KBM-7 (cell line): ENCODE measurements at regions not wholly inside any gene's neighbourhood (a gene's known extent, or its start where the extent isn't known, plus 50 kb on each side); places are given as distances from the start of the nearest gene placed in this dataset.
"Not testable (repeated sequence)": the region's sequence is repeated elsewhere in the genome, so short reads cannot be mapped to it uniquely, and the experiment has no call there.

Source experiments
- DNase-seq: peaks from one replicate; pipeline ENCODE4 v3.0.0-alpha.2; 2015
- in situ Hi-C: fragments of 300-500 bp; cut with MboI; formaldehyde crosslinking; loops from 2 replicates; pipeline ENCODE4 v1.14.3; 2020; ENCODE audit warnings: low sequenced_read_pairs, low pct_unique_long_range_greater_than_20kb, mixed read lengths

DNA sequence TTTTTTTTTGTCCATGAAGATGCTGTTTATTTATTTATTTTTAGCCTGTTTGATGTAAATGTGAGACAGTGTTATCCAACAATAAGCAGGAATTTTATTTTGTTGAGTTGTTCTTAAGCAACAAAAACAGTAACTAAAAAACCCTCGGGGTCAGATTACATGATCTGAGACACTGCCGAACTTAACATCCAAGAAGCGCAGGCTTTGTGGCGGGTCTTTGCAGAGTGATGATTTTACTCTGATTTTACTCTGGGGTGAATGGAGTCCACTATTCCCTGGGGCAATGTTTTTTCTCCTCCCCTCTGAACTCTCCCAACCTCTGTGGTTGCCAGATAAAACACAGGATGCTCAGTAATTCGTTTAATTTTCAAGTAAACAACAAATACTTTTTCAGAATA, 450.1 kb upstream of the B3GAT1 start:
- in situ Hi-C loops, result no loop called here
- DNase-seq, result no peak

DNA sequence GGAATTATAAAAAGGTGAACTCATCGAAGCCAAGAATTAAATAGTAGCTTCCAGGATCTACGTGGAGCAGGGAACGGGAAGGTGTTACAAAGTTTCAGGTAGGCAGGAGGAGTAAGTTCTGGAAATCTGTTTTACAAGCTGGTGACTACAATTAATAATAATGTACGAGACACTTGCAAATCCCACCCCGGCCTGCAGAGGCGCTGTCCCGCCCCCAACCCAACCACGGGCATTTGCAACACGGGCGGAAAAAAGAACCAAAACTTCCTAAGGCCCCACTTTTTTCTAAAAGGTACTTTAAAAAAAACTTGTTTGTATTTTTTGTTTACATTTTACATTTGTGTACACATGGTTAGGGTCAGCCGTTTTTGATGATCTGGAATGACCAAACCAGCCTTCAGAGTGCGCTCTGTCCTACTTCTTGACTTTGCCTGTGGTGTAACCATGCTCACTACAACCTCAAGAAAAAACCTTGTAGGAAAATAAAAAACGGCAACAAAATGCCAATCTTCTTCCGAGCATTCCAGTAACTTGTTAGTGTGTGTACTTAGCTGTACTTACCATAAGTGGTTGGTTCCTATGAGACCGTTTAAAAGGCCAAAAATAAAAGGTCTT, 449.6 kb upstream of the B3GAT1 start:
- in situ Hi-C loops, result no loop called here

DNA sequence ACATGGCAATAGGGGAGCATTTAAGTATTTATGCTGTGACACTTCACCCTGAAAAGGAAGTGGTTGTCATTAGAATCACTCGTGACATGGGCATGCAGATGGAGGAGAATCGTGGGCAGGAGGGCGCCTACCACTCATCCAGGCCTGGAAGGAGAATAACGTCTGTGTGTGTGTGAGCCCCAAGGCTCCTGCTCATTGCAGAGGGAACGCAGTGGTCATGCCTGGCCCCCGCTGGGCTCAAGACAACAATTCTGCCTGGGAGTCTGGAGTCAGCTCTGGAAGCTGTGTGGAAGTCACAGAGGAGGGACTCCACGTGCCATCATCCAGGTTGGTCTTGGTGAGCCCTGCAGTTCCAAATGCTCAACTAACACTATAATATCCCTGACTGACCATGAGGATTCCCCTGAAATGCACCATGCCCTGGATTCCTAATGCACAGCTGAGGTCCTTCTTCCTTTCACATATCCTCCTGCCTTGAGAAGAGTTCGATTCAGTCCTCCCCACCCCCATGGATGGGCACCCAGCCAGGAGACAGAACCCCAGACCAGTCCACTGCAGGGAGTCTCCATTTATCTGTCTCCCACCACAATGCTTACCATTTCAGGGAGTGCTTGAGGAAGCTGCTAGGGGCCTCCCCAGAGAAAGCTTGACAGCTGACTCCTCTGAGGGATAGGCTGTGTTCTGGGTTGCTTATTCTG, 446.9 kb upstream of the B3GAT1 start:
- DNase-seq, result no peak
- in situ Hi-C loops, result no loop called here

More for the DNA sequence above, 449.6 kb upstream of the B3GAT1 start:
- peak; percentile 9 for DNase-seq

DNA sequence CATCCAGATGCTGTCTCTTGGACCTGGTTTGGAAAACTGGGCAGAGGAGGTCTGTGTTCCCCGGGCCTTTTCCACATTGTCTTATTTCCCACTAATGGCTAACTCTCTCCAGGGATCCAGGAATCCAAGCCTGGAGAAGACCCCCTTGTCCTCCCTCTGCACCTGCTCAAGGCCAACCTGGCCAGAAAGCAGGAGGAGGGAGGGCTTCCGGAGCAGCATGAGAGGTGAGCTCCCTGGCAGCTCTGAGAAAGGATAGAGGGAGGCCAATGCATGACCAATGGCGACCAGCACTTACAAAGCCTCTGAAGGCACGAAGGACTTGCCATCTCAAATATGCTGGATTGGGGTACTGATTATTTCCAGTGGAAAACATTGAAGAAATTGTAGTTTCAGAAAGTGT, 445.0 kb upstream of the B3GAT1 start:
- in situ Hi-C loops, result no loop called here

DNA sequence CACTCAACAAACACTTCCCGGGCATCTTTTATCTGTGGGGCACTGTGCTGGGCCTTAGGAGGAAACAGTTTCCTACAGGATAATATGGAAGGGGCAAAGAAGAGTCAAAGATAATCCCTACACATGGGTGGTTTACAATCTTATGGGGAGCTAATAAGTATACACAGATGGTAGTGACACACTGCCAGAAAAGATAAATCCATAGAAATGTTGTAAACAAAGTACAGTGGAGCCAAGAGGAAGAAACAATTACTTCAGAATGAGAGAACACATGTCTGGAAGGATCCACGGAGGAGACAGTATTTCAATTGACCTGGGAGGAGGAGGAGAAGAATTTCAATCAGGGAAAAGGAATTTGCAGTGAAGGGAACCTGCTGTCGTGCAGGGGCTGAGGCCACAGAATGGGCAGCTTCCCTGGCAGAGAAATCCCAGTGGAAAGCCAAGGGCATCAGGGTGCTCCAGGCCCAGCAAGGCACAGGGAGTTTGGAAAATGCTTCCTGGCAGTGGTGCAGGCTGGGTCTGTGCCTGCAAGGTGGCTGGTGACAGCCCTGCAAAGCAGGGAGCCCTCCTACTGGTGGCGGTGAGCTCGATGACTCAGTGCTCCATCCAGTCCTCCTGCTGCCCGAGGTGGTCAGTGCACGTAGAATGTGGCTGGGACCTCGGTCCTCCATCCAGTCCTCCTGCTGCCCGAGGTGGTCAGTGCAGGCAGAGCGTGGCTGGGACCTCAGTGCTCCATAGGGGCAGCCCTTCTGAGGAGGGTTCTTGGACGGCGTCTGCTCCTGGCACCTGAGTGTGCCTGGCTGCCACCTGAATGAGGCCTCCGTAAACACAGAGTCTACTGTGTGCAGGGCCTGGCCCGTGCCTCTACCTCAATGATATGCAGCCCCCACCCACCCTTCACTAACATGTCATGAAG, 444.3 kb upstream of the B3GAT1 start:
- in situ Hi-C loops, result no loop called here
- DNase-seq, result no peak

More for the DNA sequence above, 445.0 kb upstream of the B3GAT1 start:
- no peak for DNase-seq

DNA sequence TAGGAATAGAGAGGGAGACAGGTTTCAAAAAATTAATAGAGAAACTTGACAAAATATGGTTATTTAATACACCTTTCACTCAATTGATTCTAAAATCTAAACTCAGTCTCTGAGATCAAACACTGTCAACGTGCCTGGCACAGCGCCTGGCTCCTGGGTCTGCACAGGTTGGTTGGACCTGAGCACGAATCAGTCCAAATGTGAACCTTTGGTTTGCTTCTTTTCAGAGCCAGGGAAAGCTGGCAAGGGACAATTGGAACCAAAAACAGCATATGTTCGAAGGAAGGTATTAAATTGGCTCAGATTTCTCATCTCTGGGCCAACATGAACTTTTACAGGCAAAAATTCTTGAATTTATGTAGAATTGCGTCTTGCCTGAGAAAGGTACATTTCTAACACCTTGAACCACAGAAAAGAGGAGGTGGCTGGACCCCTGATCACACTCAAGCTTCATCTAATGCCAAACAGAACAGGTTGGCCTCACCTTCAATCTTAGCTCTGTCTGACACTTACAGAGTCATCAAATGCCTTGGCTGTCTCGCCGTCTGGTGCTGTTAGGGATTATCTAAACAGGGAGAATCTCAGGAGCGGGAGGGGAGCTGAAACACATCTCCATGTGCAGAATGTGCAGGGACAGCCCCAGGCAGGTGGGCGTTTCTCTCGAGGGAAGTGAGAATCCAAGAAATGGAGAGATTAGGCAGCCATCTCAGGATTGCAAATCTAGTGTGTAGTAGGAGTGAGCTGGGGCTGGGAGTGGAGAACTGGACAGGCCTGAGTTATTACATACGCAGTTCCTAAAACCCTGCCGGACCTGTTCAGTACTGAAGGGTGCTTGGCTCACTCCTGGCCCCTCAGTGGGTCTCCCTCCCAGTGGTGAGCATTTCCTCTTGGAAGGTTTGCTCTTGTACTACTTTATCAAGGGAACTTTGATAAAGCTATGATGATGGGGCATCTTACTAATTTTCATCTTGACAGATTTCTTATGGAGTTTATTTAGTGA, 442.2 kb upstream of the B3GAT1 start:
- in situ Hi-C loops, result no loop called here
- DNase-seq, result no peak

DNA sequence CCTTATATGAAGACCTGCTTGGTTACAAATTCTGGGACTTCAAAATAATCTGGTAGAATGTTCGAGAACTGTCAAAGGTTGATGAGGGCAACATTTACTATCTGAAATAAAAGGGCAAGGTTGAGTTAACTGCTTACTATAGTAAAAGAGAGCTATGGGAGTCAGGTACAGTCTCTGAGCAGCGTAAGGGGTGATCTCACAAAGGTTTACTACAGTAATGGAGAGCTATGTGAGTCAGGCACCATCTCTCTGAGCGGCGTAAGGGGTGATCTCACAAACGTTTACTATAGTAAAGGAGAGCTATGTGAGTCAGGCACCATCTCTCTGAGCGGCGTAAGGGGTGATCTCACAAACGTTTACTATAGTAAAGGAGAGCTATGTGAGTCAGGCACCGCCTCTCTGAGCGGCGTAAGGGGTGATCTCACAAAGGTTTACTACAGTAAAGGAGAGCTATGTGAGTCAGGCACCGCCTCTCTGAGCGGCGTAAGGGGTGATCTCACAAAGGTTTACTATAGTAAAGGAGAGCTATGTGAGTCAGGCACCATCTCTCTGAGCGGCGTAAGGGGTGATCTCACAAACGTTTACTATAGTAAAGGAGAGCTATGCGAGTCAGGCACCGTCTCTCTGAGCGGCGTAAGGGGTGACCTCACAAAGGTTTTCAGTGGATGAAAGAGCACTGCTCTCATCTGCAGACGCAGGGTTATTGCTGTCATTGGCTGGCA, 439.6 kb upstream of the B3GAT1 start:
- in situ Hi-C loops, DNase-seq: not testable (repeated sequence)

DNA sequence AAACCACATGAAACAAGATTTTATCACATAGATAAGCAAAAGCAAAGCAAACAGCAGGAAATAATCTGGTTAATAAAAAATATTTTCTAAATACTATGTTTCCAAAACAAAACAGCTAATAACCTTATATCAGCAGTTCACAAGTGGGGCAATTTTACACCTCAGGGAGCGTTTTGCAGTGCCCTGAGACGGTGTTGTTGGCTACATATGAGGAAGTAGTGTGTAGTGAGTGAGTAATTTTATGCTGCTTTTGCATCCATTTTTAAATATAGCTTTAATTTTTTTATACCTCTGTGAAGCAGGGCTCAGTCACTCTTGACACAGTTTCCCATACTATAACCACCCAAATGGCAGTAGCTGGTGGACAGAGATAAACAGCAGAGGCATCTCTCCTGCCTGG, 438.5 kb upstream of the B3GAT1 start:
- in situ Hi-C loops, result no loop called here

DNA sequence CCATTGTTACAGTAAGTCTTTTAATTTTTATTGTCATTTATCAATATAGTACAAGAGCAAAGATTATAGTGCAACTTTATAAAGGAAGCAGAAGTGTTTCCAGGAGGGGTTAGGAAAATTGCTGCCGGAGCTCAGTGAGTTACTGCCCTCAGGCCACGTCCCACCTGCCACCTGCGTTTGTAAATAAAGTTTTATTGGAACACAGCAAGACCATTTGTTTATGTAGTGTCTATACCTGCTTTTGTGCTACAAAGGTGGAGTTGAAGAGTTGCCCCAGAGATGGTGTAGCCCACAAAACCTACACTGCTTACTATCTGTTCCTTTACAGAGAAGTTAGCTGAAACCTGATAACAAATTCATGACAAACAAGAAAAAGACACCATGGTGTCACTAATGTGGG, 437.8 kb upstream of the B3GAT1 start:
- in situ Hi-C loops, result no loop called here

More for the DNA sequence above, 438.5 kb upstream of the B3GAT1 start:
- no peak for DNase-seq

DNA sequence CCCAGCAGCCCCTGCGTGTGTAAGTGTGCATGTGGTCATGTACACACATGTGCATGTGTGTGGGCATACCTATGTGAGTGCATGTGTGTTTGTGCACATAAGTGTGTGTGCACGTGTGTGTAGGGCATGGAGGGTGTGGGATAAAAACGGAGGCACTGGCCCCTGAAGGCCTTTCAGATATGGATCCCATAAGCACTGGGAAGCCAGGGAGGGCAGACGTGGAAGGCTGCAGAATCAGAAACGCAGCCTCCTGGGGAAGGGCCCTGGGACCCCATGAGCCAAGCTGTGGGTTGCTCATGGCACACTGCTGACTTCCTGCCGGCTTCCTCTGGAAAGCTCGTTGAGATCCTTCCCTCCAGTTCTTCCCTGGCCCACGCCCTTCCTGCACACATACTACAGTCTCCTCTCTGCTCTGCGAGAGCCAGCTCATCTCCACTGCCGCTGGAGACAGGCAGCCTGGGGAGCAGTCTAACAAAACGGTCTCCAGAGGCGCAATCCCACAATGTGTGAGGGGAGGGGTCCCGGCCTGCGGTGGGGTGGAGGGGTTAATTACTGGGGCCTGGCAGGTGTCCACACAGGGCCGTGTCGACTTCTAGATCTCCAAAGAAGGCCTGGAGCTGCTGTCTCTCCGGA, 435.2 kb upstream of the B3GAT1 start:
- no peak for DNase-seq
- in situ Hi-C loops, result no loop called here

More for the DNA sequence above, 437.8 kb upstream of the B3GAT1 start:
- no peak for DNase-seq

DNA sequence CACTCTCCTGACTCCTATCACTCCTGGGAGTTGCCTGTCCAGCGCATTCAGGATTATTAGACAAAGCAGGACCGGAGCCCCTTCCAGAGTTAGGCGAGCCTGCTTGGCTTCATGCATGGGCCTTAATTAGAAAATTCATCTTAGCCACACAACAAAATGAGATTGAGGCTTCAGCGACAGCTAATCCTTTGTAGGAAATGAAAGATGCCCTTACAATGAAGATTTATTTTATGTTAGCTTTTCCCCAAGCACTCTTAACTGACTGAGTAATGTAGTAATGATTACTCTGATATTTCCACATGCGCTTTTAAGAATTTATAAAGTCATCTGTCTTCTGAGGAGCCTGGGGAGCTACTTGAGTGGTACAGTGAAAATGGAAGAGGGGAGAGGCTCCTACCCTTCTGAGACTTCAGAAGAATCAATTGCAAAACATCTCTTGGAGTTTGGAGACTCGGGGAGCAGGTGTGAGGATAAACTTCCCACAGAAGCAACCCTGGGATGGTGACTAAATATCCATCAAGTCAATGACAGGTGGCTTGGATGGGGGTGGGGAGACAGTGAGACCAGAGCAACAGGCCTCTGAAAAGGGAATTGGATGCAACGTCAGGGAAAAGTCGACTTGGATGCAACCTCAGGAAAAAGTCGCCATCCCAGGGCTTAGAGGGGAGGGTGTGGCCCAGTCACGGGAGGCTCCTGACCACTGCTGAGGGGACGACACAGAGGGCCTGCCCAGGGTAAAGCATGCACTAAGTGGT, 434.5 kb upstream of the B3GAT1 start:
- DNase-seq, result no peak
- in situ Hi-C loops, result no loop called here

DNA sequence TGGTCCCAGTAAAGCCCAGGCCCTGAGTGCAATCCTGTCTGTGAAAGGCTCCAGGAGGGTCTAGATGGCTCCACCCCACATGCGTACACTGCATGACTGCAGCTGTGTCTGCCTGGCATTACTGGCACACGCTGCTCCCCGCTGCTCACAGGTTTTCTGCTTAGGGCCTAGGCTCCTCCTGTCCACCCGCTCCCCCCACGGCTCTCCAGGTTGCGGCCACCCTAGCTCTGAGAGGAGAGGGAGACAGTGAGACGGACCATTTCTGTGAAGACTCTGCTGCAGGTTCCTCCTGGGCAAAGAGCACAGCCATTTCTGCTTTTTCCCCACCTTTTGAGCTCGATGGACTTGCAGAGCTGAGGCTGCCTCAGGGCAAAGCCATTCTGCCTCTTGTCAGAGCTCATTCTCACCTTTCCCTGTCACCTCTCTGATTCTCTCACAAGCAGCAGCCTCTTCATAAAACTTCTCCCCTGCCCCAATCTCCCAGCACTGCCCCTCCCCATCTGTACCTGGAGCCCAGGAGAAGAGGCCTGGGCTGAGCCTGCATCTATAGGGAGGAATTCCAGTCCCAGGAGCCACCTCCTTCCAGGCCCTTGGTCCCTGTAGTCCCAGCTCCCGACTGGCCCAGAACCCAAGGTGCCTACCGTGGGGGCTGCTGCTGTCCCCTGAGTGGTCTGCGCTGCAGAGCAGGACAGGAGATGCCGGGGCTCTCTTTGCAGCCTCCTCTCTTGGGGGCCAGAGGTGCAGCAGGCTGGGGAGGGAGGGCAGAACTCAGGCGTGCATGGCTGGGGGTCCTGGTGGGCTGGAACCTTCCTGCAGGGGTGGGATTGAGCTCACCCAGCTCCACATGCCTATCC, 433.7 kb upstream of the B3GAT1 start:
- in situ Hi-C loops, result no loop called here
- DNase-seq, result no peak

DNA sequence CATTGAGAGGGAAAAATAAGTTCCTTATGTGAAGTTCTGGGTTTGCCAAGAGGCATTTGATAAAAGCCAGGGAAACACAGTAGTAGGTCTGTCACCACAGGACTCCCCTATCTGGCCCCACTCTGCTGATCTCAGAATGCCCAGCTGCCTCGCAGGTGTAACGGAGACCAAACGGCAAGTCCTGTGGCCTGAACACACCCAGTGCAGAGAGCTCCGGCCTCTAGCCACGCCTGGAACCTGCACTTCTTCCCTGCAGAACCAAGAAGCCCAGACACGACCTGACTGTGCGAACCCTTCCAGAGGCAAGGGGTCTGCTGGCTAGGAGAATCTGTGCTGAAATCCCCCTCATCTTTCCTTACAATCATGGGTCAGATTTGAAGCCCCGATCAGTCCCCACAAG, 432.8 kb upstream of the B3GAT1 start:
- DNase-seq, result no peak
- in situ Hi-C loops, result no loop called here

DNA sequence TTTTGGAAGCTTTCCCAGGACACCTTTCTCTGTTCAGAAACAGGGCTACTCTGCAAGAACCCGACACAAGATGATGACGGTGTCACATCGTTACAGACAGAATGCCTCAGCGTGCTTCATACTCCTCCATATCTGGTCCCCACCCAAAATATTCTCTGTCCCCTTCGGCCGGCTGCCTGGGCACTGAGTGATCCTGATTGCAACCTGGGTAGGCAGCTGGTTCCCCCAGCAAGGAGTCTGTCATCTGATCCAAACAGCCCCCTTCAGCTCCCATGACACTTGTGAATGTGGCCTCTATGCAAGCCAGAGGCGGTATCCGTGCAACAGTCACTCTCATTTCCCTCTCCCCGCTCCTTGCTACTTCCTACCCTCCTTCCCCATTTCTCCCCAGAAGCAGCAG, 431.7 kb upstream of the B3GAT1 start:
- in situ Hi-C loops, result no loop called here
- no peak for DNase-seq

DNA sequence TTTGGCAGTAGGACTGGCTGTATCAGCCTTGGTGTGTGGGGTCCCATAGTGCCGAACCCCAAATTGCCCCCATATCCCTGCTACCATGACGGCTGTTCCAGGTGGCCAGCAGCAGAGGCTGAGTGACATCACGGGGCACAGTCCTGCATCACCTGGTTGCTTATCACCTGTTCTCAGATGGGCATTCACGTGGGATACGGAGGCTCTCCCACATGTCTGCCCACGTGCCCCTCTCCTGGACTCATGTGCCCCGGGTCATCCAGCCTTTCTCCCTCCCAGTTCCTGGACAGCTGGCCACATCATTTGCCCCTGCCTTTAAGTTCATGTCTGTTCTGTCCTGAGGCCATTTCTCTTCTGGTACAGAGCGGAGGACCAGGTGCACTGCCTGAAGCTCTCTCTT, 431.0 kb upstream of the B3GAT1 start:
- no peak for DNase-seq
- in situ Hi-C loops, result no loop called here

DNA sequence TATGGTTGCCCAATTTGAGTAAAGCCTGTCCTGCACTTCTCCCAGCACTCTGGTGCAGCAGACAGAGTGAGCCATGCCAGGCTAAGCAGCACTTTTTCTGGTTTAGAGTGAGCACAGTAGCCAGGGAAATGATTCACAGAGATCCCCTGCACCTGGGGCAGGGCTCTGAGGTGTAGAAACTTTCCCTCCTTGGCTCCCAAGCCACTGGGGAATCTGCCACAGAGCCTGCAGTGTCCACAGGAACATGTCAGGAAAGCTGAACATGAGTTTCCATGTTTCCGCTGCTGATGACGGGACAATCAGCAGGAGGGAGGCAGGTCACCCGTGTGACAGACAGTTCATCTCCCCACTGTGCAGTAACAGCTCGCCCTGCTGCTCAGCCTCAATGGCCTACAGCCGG, 429.9 kb upstream of the B3GAT1 start:
- in situ Hi-C loops, result no loop called here
- no peak for DNase-seq
